ENCODE measurements at regions not wholly inside any gene's neighbourhood (a gene's known extent, or its start where the extent isn't known, plus 50 kb on each side); places are given as distances from the start of the nearest gene placed in this dataset.
"Not testable (repeated sequence)": the region's sequence is repeated elsewhere in the genome, so short reads cannot be mapped to it uniquely, and the experiment has no call there.

DNA sequence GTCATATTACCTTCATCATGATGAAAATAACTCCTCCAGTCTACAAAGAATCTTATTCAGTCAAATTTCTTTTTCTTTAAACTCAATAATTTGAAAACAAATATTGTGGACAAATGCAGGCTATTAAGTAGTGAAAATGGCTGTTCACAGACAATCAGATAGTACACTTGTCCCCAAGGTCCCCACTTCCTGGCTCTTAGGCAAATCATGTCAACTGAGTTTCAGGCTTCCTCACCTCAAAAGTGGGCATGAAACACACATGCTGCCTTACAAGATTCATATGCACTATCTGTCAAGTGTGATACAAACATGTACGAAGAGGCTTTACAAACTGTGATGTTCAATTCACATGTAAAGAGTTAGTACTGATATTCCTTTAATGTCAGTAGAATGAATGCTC, 385.2 kb upstream of the SEMA6A start:
- Mint-ChIP-seq H3K4me3 (no peak overlapping the region), H3K27ac (no peak overlapping the region), H3K36me3 (ENCODE audit: low read depth) (no peaks in the 10 kb centered on the region), H3K4me1 (no peaks in the 10 kb centered on the region), H3K9me3 (no peaks in the 10 kb centered on the region), H3K27me3 (no peaks in the 10 kb centered on the region)
- intact Hi-C loops (cut with micrococcal nuclease), result no loop called here
- no peak for DNase-seq

DNA sequence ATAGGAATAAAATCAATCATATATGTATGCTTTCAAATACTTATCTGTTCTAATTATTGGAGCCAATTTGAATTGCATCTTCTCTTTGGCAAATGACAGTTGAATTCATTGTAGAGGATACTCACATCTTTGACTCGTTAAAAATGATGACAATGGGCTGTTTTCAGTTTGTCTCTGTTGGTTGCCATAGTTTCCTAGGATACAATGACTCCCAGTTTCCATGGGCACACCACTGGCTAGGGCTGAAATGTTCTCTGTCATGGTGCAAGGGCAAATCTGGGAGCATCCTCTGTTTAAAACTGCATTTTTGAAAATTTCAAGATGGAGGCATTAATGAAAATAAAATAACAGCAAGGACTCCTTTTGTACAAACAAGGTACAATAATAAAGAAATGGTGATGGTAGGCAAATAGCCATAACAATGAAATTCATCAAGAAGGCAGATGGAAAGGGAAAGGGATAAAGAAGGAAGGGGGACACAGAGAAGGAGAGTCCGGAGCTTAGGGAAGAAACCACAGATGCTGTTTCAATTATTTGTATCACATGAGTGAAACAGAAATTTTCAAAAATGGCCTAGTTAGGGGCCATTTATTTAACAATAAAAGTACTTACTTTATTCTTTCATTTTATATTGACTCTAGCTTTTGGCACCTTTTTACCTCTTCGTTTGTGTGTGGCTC, 378.8 kb upstream of the SEMA6A start:
- Mint-ChIP-seq H3K27me3 (no peaks in the 10 kb centered on the region), H3K27ac (no peak overlapping the region), H3K4me1 (no peaks in the 10 kb centered on the region), H3K9me3 (no peaks in the 10 kb centered on the region), H3K36me3 (ENCODE audit: low read depth) (no peaks in the 10 kb centered on the region), H3K4me3 (no peak overlapping the region)
- no peak for DNase-seq
- intact Hi-C loops (cut with micrococcal nuclease), result no loop called here

DNA sequence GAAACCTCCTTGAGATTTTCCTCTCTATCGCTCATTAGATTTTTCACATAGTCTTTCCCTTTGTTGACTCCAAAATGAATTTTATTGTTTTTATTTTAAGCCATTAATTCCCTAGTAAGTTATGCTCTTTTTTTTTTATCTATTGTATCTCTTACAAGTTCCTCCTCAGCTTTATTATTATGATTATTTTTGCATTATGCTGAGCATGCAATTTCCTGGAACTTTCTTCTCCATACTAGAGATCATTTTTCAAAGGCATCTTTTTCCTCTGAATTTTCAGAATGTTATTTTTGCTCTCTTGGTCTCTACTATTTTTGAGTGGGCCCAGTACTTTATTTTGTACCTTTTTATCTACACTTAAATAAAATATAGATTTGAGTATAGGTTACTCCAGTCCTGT, 376.6 kb upstream of the SEMA6A start:
- intact Hi-C loops (cut with micrococcal nuclease), result no loop called here
- no peak for DNase-seq
- Mint-ChIP-seq H3K27ac (no peak overlapping the region), H3K4me1 (no peaks in the 10 kb centered on the region), H3K27me3 (no peaks in the 10 kb centered on the region), H3K36me3 (ENCODE audit: low read depth) (no peaks in the 10 kb centered on the region), H3K9me3 (no peaks in the 10 kb centered on the region), H3K4me3 (no peak overlapping the region)

DNA sequence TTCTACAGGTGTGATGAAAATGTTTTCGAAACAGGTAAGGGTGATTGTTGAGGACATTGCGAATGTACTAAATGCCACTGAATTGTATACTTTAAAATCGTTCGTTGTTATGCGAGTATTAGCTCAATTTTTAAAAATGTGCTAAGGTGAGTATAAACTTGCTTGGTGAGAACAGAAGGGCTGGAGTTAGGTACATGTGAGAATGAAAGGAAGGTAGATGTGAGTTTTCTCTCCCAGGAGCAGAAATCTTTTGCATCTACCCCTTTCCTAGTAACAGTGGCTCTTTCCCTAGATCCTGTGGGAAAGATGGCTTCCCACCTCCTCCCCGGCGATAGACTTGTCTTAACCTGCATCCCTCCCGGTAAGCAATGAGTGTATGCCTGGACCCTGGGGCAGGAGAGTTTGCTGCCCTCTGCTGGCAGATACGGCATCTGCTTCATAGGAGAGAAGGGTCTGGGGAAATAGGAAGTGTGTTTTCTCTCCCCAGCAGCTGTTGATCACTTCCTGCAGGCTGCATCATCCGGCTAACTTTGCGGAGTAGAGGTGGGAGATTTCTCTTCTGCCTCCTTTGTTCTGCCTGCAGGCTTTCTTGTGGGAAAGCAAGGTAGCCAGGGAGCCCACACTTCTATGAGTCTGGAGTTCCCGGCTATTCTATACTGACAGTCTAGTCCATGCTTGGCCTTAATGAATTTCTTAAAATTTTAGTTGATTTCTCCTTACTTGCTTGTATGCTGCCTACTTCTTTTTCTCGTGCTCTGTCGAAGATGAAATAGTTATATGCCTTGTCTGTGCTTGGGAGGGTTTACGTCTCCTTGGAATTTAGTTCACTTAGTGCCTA, 373.3 kb upstream of the SEMA6A start:
- DNase-seq, result peak; percentile 88
- Mint-ChIP-seq H3K36me3 (ENCODE audit: low read depth) (no peaks in the 10 kb centered on the region), H3K9me3 (no peaks in the 10 kb centered on the region), H3K27ac (no peak overlapping the region), H3K4me1 (no peaks in the 10 kb centered on the region), H3K27me3 (no peaks in the 10 kb centered on the region), H3K4me3 (no peak overlapping the region)
- intact Hi-C loops (cut with micrococcal nuclease), result loop anchor here (2.0 to 5.0 kb wide), 3 partner anchors 371 to 1316 kb away; no protein-coding TSS in a partner anchor

GRCh38 chr5:116945613-116946382, 371.2 kb upstream of the SEMA6A start:
- H3K27me3 Mint-ChIP-seq; H3K4me1 Mint-ChIP-seq; DNase-seq; H3K9me3 Mint-ChIP-seq; H3K27ac Mint-ChIP-seq; H3K36me3 Mint-ChIP-seq (ENCODE audit: low read depth); H3K4me3 Mint-ChIP-seq: not testable (repeated sequence)
- intact Hi-C loops (cut with micrococcal nuclease), result loop anchor here (5.0 kb wide), 1 partner anchor 1313 kb away; no protein-coding TSS in a partner anchor

- no peaks in the 10 kb centered on the region for H3K36me3 Mint-ChIP-seq (ENCODE audit: low read depth)
- intact Hi-C loops (cut with micrococcal nuclease), result no loop called here
- H3K9me3 Mint-ChIP-seq, result no peaks in the 10 kb centered on the region
- no peak for DNase-seq
- H3K4me3 Mint-ChIP-seq, result no peak overlapping the region
- H3K27me3 Mint-ChIP-seq, result no peaks in the 10 kb centered on the region
- H3K4me1 Mint-ChIP-seq, result no peaks in the 10 kb centered on the region
- no peak overlapping the region for H3K27ac Mint-ChIP-seq
Observed at GRCh38 chr5:116944183-116944582, 369.6 kb upstream of the SEMA6A start.

GRCh38 chr5:116942622-116943021, 368.0 kb upstream of the SEMA6A start:
- Mint-ChIP-seq H3K4me1 (no peaks in the 10 kb centered on the region), H3K27me3 (no peaks in the 10 kb centered on the region), H3K36me3 (ENCODE audit: low read depth) (no peaks in the 10 kb centered on the region), H3K9me3 (no peaks in the 10 kb centered on the region), H3K4me3 (no peak overlapping the region), H3K27ac (no peak overlapping the region)
- intact Hi-C loops (cut with micrococcal nuclease), result no loop called here
- DNase-seq, result no peak

DNA sequence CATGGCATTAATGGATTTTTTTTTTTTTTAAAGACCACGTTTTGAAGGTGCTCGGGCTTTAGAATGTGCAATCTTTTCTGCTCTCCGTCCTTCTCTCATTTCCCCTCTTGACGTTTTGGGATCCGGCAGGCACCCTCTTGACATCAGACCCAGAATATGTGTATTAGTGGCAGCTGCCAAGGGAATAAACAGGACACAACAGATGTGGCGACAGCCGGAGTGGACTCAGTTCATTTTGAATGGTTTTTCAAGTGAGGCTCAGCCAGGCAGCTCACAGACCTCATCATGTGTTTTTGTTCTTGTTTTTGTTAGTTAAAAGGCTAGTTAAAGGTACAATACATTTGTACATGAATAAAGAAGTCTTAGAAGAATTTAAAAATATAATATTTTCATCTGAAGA, 365.0 kb upstream of the SEMA6A start:
- no peaks in the 10 kb centered on the region for H3K36me3 Mint-ChIP-seq (ENCODE audit: low read depth)
- intact Hi-C loops (cut with micrococcal nuclease), result no loop called here
- no peak overlapping the region for H3K4me3 Mint-ChIP-seq
- no peak for DNase-seq
- H3K27ac Mint-ChIP-seq, result no peak overlapping the region
- H3K4me1 Mint-ChIP-seq, result no peaks in the 10 kb centered on the region
- no peaks in the 10 kb centered on the region for H3K27me3 Mint-ChIP-seq
- no peaks in the 10 kb centered on the region for H3K9me3 Mint-ChIP-seq

DNA sequence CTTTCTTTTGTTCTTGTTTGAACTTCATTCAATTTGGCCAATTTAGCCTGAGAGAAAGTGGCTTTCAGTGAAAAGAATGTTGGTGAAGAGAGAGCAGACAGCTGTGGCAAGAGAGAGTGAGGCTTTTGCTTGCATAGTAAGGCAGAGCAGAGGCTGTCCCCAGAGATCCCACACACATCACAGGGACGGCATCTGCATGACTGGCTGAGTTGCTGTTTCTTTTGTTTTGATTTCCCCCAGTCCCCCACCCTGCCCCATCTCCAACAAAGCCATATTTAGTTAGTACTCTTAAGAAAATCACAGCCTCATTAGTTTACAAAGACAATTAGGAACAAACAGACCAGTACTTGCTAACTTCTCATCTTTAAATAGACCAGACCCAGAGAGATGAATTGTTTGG, 363.9 kb upstream of the SEMA6A start:
- intact Hi-C loops (cut with micrococcal nuclease), result no loop called here
- Mint-ChIP-seq H3K27me3 (no peaks in the 10 kb centered on the region), H3K4me1 (no peaks in the 10 kb centered on the region), H3K9me3 (no peaks in the 10 kb centered on the region), H3K27ac (no peak overlapping the region), H3K4me3 (no peak overlapping the region), H3K36me3 (ENCODE audit: low read depth) (no peaks in the 10 kb centered on the region)
- no peak for DNase-seq

DNA sequence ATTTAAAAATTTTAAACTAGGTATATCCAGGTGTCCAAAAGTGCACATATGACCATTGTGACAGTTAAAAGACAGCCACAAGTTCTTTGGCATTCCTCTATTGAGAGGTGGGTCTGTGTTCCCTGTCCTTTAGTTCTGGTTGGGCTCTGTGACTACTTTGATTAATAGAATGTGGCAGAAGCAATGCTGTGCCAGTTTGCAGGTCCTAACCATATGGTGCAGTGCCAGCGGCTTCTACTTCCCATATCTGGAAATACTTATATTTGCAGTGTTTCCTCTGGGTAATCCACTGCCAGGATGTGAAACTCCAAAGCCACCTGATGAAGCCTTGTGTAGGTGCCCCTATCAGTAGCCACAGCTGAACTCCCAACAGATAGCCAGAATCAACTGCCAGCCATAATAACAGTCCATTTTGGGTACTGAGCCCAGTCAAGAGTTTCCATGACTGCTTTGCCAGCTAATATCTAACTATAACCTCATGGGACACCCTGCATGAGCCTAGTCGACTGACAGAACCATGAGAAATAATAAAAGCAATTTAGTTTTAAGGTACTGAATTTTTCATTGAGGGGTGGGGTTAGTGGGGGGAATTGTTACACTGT, 361.0 kb upstream of the SEMA6A start:
- Mint-ChIP-seq H3K4me1 (no peaks in the 10 kb centered on the region), H3K36me3 (ENCODE audit: low read depth) (no peaks in the 10 kb centered on the region), H3K9me3 (no peaks in the 10 kb centered on the region), H3K27me3 (no peaks in the 10 kb centered on the region), H3K27ac (no peak overlapping the region), H3K4me3 (no peak overlapping the region)
- intact Hi-C loops (cut with micrococcal nuclease), result no loop called here
- DNase-seq, result no peak

GRCh38 chr5:116930616-116931015, 356.0 kb upstream of the SEMA6A start:
- intact Hi-C loops (cut with micrococcal nuclease), result no loop called here
- no peak overlapping the region for H3K4me3 Mint-ChIP-seq
- H3K36me3 Mint-ChIP-seq (ENCODE audit: low read depth), result no peaks in the 10 kb centered on the region
- DNase-seq, result no peak
- H3K27ac Mint-ChIP-seq, result no peak overlapping the region
- no peaks in the 10 kb centered on the region for H3K9me3 Mint-ChIP-seq
- no peaks in the 10 kb centered on the region for H3K4me1 Mint-ChIP-seq
- H3K27me3 Mint-ChIP-seq, result no peaks in the 10 kb centered on the region

DNA sequence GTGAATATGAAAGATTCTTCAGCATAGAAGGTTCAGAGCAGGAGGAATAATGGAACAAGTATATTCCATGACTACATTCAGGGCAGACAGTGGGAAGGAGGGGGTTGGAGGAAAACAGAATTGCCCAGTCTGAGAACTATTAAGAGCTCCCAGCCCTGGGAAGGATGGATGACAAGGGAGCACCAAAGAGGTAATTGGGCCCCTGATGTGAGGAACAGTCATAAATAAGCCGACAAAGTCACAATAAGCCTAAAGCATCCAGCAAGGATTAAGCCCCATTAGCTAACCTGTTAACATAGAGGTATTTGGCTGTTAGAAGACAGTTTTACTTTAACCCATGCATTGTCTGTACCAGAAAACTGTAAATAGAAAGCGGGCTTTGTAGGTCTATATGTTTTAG, 348.7 kb upstream of the SEMA6A start:
- Mint-ChIP-seq H3K27ac (no peak overlapping the region), H3K9me3 (no peaks in the 10 kb centered on the region), H3K4me1 (no peaks in the 10 kb centered on the region), H3K4me3 (no peak overlapping the region), H3K36me3 (ENCODE audit: low read depth) (no peaks in the 10 kb centered on the region), H3K27me3 (no peaks in the 10 kb centered on the region)
- DNase-seq, result no peak
- intact Hi-C loops (cut with micrococcal nuclease), result no loop called here

- intact Hi-C loops (cut with micrococcal nuclease), result no loop called here
- H3K36me3 Mint-ChIP-seq (ENCODE audit: low read depth), result no peaks in the 10 kb centered on the region
- H3K27ac Mint-ChIP-seq, result no peak overlapping the region
- H3K4me1 Mint-ChIP-seq, result no peaks in the 10 kb centered on the region
- H3K27me3 Mint-ChIP-seq, result no peaks in the 10 kb centered on the region
- H3K9me3 Mint-ChIP-seq, result no peaks in the 10 kb centered on the region
- DNase-seq, result no peak
- no peak overlapping the region for H3K4me3 Mint-ChIP-seq
Observed at GRCh38 chr5:116922532-116922931, 347.9 kb upstream of the SEMA6A start.

Data from activated CD4-positive, alpha-beta T cell treated with anti-CD3 and anti-CD28 coated beads, Interleukin-2, amount 10 ng/mL, durations not matched to agents 24 days and 14 days (primary cell).